ENCODE measurements at regions not wholly inside any gene's neighbourhood (a gene's known extent, or its start where the extent isn't known, plus 50 kb on each side); places are given as distances from the start of the nearest gene placed in this dataset.
A peak's percentile ranks its signal among the peaks of the same experiment; 100 is the strongest.

GRCh38 chr2:10985260-10985659 is 73.5 kb downstream of the KCNF1 start:
- Histone ChIP-seq H4K20me1 (replicated peaks; ENCODE audit: insufficient read depth) (no peaks in the 10 kb centered on the region), H3K4me1 (ENCODE audit: insufficient read depth) (no peaks in the 10 kb centered on the region), H3F3A (replicated peaks; ENCODE audit: low read depth) (no peaks in the 10 kb centered on the region), H3K27ac (ENCODE audit: low read depth) (no peak overlapping the region), H2AFZ (no peak overlapping the region), H3K79me2 (replicated peaks; ENCODE audit: insufficient read depth) (no peaks in the 10 kb centered on the region), H3K27me3 (ENCODE audit: insufficient read depth) (no peaks in the 10 kb centered on the region), H3K4me2 (no peak overlapping the region), H3K36me3 (ENCODE audit: insufficient read depth) (no peaks in the 10 kb centered on the region), H3K4me3 (no peak overlapping the region), H3K9me2 (ENCODE audit: insufficient read depth) (no peaks in the 10 kb centered on the region)
- no peaks in the 10 kb centered on the region for H3K4me1 Mint-ChIP-seq
- no peak for TF ChIP-seq CREB1 (CRISPR knock-in tag; IDR thresholded peaks at IDR 0.05; ENCODE audit: low read depth)
- TF ChIP-seq, protein P1, sequence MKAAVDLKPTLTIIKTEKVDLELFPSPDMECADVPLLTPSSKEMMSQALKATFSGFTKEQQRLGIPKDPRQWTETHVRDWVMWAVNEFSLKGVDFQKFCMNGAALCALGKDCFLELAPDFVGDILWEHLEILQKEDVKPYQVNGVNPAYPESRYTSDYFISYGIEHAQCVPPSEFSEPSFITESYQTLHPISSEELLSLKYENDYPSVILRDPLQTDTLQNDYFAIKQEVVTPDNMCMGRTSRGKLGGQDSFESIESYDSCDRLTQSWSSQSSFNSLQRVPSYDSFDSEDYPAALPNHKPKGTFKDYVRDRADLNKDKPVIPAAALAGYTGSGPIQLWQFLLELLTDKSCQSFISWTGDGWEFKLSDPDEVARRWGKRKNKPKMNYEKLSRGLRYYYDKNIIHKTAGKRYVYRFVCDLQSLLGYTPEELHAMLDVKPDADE (IDR thresholded peaks at IDR 0.05), result no peak
- no peak for TF ChIP-seq STAT1 (IDR thresholded peaks at IDR 0.05; ENCODE audit: unreplicated experiment)
- TF ChIP-seq, protein P2, sequence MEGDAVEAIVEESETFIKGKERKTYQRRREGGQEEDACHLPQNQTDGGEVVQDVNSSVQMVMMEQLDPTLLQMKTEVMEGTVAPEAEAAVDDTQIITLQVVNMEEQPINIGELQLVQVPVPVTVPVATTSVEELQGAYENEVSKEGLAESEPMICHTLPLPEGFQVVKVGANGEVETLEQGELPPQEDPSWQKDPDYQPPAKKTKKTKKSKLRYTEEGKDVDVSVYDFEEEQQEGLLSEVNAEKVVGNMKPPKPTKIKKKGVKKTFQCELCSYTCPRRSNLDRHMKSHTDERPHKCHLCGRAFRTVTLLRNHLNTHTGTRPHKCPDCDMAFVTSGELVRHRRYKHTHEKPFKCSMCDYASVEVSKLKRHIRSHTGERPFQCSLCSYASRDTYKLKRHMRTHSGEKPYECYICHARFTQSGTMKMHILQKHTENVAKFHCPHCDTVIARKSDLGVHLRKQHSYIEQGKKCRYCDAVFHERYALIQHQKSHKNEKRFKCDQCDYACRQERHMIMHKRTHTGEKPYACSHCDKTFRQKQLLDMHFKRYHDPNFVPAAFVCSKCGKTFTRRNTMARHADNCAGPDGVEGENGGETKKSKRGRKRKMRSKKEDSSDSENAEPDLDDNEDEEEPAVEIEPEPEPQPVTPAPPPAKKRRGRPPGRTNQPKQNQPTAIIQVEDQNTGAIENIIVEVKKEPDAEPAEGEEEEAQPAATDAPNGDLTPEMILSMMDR (conservative IDR thresholded peaks at IDR 0.05; ENCODE audit: low read depth in 2 of 2), result no peak
- no peak for TF ChIP-seq EZH2phosphoT487 (IDR thresholded peaks at IDR 0.05; ENCODE audit: unreplicated experiment)
- TF ChIP-seq EZH2 (IDR thresholded peaks at IDR 0.05; ENCODE audit: low read depth, unreplicated experiment), result no peak
- TF ChIP-seq POLR2AphosphoS5 (IDR thresholded peaks at IDR 0.05; ENCODE audit: low read depth), result no peak
- no peak for TF ChIP-seq ZNF114 (CRISPR knock-in tag; IDR thresholded peaks at IDR 0.05)
- no peak for TF ChIP-seq ZNF331 (CRISPR knock-in tag; IDR thresholded peaks at IDR 0.05; ENCODE audit: low read depth)
- TF ChIP-seq, protein P3, sequence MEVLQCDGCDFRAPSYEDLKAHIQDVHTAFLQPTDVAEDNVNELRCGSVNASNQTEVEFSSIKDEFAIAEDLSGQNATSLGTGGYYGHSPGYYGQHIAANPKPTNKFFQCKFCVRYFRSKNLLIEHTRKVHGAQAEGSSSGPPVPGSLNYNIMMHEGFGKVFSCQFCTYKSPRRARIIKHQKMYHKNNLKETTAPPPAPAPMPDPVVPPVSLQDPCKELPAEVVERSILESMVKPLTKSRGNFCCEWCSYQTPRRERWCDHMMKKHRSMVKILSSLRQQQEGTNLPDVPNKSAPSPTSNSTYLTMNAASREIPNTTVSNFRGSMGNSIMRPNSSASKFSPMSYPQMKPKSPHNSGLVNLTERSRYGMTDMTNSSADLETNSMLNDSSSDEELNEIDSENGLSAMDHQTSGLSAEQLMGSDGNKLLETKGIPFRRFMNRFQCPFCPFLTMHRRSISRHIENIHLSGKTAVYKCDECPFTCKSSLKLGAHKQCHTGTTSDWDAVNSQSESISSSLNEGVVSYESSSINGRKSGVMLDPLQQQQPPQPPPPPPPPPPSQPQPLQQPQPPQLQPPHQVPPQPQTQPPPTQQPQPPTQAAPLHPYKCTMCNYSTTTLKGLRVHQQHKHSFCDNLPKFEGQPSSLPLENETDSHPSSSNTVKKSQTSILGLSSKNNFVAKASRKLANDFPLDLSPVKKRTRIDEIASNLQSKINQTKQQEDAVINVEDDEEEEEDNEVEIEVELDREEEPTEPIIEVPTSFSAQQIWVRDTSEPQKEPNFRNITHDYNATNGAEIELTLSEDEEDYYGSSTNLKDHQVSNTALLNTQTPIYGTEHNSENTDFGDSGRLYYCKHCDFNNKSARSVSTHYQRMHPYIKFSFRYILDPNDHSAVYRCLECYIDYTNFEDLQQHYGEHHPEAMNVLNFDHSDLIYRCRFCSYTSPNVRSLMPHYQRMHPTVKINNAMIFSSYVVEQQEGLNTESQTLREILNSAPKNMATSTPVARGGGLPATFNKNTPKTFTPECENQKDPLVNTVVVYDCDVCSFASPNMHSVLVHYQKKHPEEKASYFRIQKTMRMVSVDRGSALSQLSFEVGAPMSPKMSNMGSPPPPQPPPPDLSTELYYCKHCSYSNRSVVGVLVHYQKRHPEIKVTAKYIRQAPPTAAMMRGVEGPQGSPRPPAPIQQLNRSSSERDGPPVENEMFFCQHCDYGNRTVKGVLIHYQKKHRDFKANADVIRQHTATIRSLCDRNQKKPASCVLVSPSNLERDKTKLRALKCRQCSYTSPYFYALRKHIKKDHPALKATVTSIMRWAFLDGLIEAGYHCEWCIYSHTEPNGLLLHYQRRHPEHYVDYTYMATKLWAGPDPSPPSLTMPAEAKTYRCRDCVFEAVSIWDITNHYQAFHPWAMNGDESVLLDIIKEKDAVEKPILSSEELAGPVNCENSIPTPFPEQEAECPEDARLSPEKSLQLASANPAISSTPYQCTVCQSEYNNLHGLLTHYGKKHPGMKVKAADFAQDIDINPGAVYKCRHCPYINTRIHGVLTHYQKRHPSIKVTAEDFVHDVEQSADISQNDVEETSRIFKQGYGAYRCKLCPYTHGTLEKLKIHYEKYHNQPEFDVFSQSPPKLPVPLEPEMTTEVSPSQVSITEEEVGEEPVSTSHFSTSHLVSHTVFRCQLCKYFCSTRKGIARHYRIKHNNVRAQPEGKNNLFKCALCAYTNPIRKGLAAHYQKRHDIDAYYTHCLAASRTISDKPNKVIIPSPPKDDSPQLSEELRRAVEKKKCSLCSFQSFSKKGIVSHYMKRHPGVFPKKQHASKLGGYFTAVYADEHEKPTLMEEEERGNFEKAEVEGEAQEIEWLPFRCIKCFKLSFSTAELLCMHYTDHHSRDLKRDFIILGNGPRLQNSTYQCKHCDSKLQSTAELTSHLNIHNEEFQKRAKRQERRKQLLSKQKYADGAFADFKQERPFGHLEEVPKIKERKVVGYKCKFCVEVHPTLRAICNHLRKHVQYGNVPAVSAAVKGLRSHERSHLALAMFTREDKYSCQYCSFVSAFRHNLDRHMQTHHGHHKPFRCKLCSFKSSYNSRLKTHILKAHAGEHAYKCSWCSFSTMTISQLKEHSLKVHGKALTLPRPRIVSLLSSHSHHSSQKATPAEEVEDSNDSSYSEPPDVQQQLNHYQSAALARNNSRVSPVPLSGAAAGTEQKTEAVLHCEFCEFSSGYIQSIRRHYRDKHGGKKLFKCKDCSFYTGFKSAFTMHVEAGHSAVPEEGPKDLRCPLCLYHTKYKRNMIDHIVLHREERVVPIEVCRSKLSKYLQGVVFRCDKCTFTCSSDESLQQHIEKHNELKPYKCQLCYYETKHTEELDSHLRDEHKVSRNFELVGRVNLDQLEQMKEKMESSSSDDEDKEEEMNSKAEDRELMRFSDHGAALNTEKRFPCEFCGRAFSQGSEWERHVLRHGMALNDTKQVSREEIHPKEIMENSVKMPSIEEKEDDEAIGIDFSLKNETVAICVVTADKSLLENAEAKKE (CRISPR knock-in tag; IDR thresholded peaks at IDR 0.05), result no peak
- TF ChIP-seq JUNB (IDR thresholded peaks at IDR 0.05; ENCODE audit: unreplicated experiment), result no peak
- TF ChIP-seq, protein P4, sequence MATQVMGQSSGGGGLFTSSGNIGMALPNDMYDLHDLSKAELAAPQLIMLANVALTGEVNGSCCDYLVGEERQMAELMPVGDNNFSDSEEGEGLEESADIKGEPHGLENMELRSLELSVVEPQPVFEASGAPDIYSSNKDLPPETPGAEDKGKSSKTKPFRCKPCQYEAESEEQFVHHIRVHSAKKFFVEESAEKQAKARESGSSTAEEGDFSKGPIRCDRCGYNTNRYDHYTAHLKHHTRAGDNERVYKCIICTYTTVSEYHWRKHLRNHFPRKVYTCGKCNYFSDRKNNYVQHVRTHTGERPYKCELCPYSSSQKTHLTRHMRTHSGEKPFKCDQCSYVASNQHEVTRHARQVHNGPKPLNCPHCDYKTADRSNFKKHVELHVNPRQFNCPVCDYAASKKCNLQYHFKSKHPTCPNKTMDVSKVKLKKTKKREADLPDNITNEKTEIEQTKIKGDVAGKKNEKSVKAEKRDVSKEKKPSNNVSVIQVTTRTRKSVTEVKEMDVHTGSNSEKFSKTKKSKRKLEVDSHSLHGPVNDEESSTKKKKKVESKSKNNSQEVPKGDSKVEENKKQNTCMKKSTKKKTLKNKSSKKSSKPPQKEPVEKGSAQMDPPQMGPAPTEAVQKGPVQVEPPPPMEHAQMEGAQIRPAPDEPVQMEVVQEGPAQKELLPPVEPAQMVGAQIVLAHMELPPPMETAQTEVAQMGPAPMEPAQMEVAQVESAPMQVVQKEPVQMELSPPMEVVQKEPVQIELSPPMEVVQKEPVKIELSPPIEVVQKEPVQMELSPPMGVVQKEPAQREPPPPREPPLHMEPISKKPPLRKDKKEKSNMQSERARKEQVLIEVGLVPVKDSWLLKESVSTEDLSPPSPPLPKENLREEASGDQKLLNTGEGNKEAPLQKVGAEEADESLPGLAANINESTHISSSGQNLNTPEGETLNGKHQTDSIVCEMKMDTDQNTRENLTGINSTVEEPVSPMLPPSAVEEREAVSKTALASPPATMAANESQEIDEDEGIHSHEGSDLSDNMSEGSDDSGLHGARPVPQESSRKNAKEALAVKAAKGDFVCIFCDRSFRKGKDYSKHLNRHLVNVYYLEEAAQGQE (IDR thresholded peaks at IDR 0.05; ENCODE audit: unreplicated experiment), result no peak
- TF ChIP-seq NANOG (IDR thresholded peaks at IDR 0.05; ENCODE audit: borderline replicate concordance), result no peak
- H3K4me3 Mint-ChIP-seq, result no peak overlapping the region
- no peaks in the 10 kb centered on the region; the same call in 1 of the 3 replicates for H3K9me3 Mint-ChIP-seq
- no peak for DNase-seq (ENCODE audit: low spot score)
- peak; percentile 67 for ATAC-seq
- H3K36me3 Mint-ChIP-seq (ENCODE audit: low read depth), result no peaks in the 10 kb centered on the region
- H3K27ac Mint-ChIP-seq, result no peak overlapping the region
- peaks cover 8% of the 10 kb centered on the region for H3K27me3 Mint-ChIP-seq (ENCODE audit: insufficient read depth, low read depth, poor library complexity)

Measured in GM23338 (cell line).